SK-N-SH (cell line): ENCODE measurements at regions not wholly inside any gene's neighbourhood (a gene's known extent, or its start where the extent isn't known, plus 50 kb on each side); places are given as distances from the start of the nearest gene placed in this dataset.

Experiments used
- CTCF ChIA-PET: fragments of 300-600, 350-600 bp; formaldehyde crosslinking; extraction: SDS; loops from one replicate; lab custom pipeline; 2021; lab: Yijun Ruan, JAX
- POLR2A ChIA-PET: fragments of 350-600 bp; sonication (Branson Sonifier 250); formaldehyde crosslinking; extraction: SDS; loops from one replicate; lab custom pipeline; 2020; ENCODE audit warnings: antibody characterized with exemption, inconsistent platforms; lab: Yijun Ruan, JAX
- DNase-seq: peaks from one replicate; pipeline ENCODE4 v3.0.0; 2012
- H2AFZ ChIP-seq: fragments of 200-600 bp; sonication (generic); 2 replicates; pipeline ENCODE4 v1.8.1; 2016; ENCODE audit warnings: antibody characterized with exemption, mild to moderate bottlenecking, low read depth
- H3F3A ChIP-seq: fragments of 200-600 bp; sonication (generic); replicated peaks from 2 replicates; pipeline ENCODE3; 2016; ENCODE audit warnings: antibody characterized with exemption, mild to moderate bottlenecking; ENCODE audit not compliant: insufficient read depth
- H3K27ac ChIP-seq, 2 experiments: fragments of 200-500 bp in 1 of 2; fragments of 200-600 bp in 1 of 2; sonication (Bioruptor generic) in 1 of 2; sonication (generic), shearing (Covaris generic) in 1 of 2; 2 replicates each; pipeline versions ENCODE4 v1.5.1 to v1.6.1; 2014 to 2016; ENCODE audit warnings: low read depth in 2 of 2, inconsistent platforms in 1 of 2, low read length in 1 of 2, mild to moderate bottlenecking in 1 of 2, mixed read lengths in 1 of 2
- H3K27me3 ChIP-seq: fragments of 200-600 bp; sonication (generic), shearing (Covaris generic); 2 replicates; pipeline ENCODE4 v1.6.1; 2016; ENCODE audit warnings: mixed run types; ENCODE audit not compliant: insufficient read depth
- H3K36me3 ChIP-seq, 2 experiments: fragments of 200-500 bp in 1 of 2; fragments of 200-600 bp in 1 of 2; sonication (Bioruptor generic) in 1 of 2; sonication (generic) in 1 of 2; replicated peaks in 1 of 2; 2 replicates each; pipeline versions ENCODE3 to v1.5.1; 2014 to 2016; ENCODE audit warnings: low read length in 1 of 2, mild to moderate bottlenecking in 1 of 2; ENCODE audit not compliant: insufficient read depth in 2 of 2, control insufficient read depth in 1 of 2
- H3K4me1 ChIP-seq, 2 experiments: fragments of 200-500 bp in 1 of 2; fragments of 200-600 bp in 1 of 2; sonication (Bioruptor generic) in 1 of 2; sonication (generic), shearing (Covaris generic) in 1 of 2; 2 replicates each; pipeline versions ENCODE4 v1.5.1 to v1.6.1; 2014 to 2016; ENCODE audit warnings: low read depth in 1 of 2, low read length in 1 of 2, mixed run types in 1 of 2; ENCODE audit not compliant: insufficient read depth in 2 of 2, control insufficient read depth in 1 of 2
- H3K4me2 ChIP-seq: fragments of 200-600 bp; sonication (generic), shearing (Covaris generic); 2 replicates; pipeline ENCODE4 v1.6.1; 2017; ENCODE audit warnings: mixed run types
- H3K4me3 ChIP-seq, 2 experiments: fragments of 200-500 bp in 1 of 2; fragments of 200-600 bp in 1 of 2; sonication (Bioruptor generic) in 1 of 2; sonication (generic), shearing (Covaris generic) in 1 of 2; 2 replicates each; pipeline versions ENCODE4 v1.5.1 to v1.8.1; 2014 to 2016; ENCODE audit warnings: low read depth in 2 of 2, inconsistent platforms in 1 of 2, low read length in 1 of 2, mild to moderate bottlenecking in 1 of 2, mixed read lengths in 1 of 2, moderate library complexity in 1 of 2
- H3K79me2 ChIP-seq: fragments of 200-600 bp; sonication (generic); 2 replicates; pipeline ENCODE4 v1.8.1; 2017; ENCODE audit warnings: mild to moderate bottlenecking; ENCODE audit not compliant: insufficient read depth
- H3K9ac ChIP-seq: fragments of 200-600 bp; sonication (generic); 2 replicates; pipeline ENCODE4 v1.6.1; 2017; ENCODE audit warnings: mixed run types
- H3K9me2 ChIP-seq: fragments of 200-600 bp; sonication (generic); 2 replicates; pipeline ENCODE4 v1.6.1; 2017; ENCODE audit warnings: mixed run types
- H3K9me3 ChIP-seq: fragments of 200-600 bp; sonication (generic); 2 replicates; pipeline ENCODE4 v1.6.1; 2017; ENCODE audit warnings: mixed run types, mild to moderate bottlenecking, moderate library complexity
- H4K20me1 ChIP-seq: fragments of 200-600 bp; sonication (generic); 2 replicates; pipeline ENCODE4 v1.6.1; 2017; ENCODE audit warnings: mild to moderate bottlenecking, mixed run types; ENCODE audit not compliant: insufficient read depth
- CHD2 ChIP-seq: fragments of 150-350 bp; IDR thresholded peaks from 2 replicates; pipeline ENCODE4 v1.6.1; 2018; ENCODE audit warnings: low read length; ENCODE audit not compliant: partially characterized antibody
- ELF1 ChIP-seq: IDR thresholded peaks from 2 replicates; pipeline ENCODE4 v1.4.0; 2012
- EP300 ChIP-seq, 2 experiments: IDR thresholded peaks; 2 replicates each; pipeline versions ENCODE4 v1.4.0 to v1.6.1; 2012; ENCODE audit warnings: borderline replicate concordance in 1 of 2, low read depth in 1 of 2, low read length in 1 of 2
- EZH2phosphoT487 ChIP-seq: fragments of 200-600 bp; sonication (generic); IDR thresholded peaks from 2 replicates; pipeline ENCODE4 v1.6.1; 2017; ENCODE audit warnings: low read depth, mixed run types, mild to moderate bottlenecking, antibody characterized with exemption, moderate library complexity, borderline replicate concordance
- FOXJ3 ChIP-seq: sonication (generic); formaldehyde crosslinking; IDR thresholded peaks from 2 replicates; pipeline ENCODE4 v1.5.1; 2020; ENCODE audit warnings: mild to moderate bottlenecking, missing genetic modification reagents
- GABPA ChIP-seq: IDR thresholded peaks from 2 replicates; pipeline ENCODE4 v1.4.0; 2012; ENCODE audit warnings: low read depth, mild to moderate bottlenecking
- IRF3 ChIP-seq: fragments of 150-350 bp; IDR thresholded peaks from 2 replicates; pipeline ENCODE4 v1.6.1; 2016; ENCODE audit warnings: mild to moderate bottlenecking, low read depth, low read length
- JUND ChIP-seq: IDR thresholded peaks from 2 replicates; pipeline ENCODE4 v1.4.0; 2012
- MAX ChIP-seq: IDR thresholded peaks from 2 replicates; pipeline ENCODE4 v1.4.0; 2012; ENCODE audit warnings: low read depth
- MXI1 ChIP-seq: IDR thresholded peaks from 2 replicates; pipeline ENCODE4 v1.6.1; 2012; ENCODE audit warnings: mild to moderate bottlenecking, low read depth, low read length, improper control_type of control experiment
- NFIC ChIP-seq: IDR thresholded peaks from 2 replicates; pipeline ENCODE4 v1.4.0; 2012; ENCODE audit warnings: borderline replicate concordance
- NRF1 ChIP-seq: IDR thresholded peaks from 2 replicates; pipeline ENCODE4 v1.6.1; 2012; ENCODE audit warnings: low read depth, mild to moderate bottlenecking, low read length
- PBX3 ChIP-seq: IDR thresholded peaks from 2 replicates; pipeline ENCODE4; 2012
- POLR2AphosphoS5 ChIP-seq: IDR thresholded peaks from 2 replicates; pipeline ENCODE4 v1.6.1; 2012; ENCODE audit warnings: low read depth, low read length
- RFX5 ChIP-seq: IDR thresholded peaks from 2 replicates; pipeline ENCODE4 v1.6.1; 2012; ENCODE audit warnings: mild to moderate bottlenecking, improper control_type of control experiment, low read length
- RXRA ChIP-seq: IDR thresholded peaks from 2 replicates; pipeline ENCODE4 v1.4.0; 2012; ENCODE audit warnings: low read depth, mild to moderate bottlenecking, borderline replicate concordance
- SMC3 ChIP-seq: IDR thresholded peaks from 2 replicates; pipeline ENCODE4 v1.6.1; 2012; ENCODE audit warnings: low read depth, low read length, improper control_type of control experiment
- TEAD4 ChIP-seq: IDR thresholded peaks from 2 replicates; pipeline ENCODE4 v1.4.0; 2012; ENCODE audit warnings: mild to moderate bottlenecking, borderline replicate concordance; ENCODE audit not compliant: insufficient read depth
- USF1 ChIP-seq: IDR thresholded peaks from 2 replicates; pipeline ENCODE4 v1.4.0; 2012; ENCODE audit warnings: low read depth, borderline replicate concordance
- ZBTB33 ChIP-seq: IDR thresholded peaks from 2 replicates; pipeline ENCODE4 v1.4.0; 2012; ENCODE audit warnings: low read depth, borderline replicate concordance
- WGBS: methylation state at CpG from one replicate; pipeline ENCODE4 v1.1.6; 2017; ENCODE audit warnings: low lambda C conversion rate; 5-methylcytosine and 5-hydroxymethylcytosine counted together

GRCh38 chr20:47870475-47870874 lies 85.2 kb upstream of the SULF2 start:
- H3K9me2 ChIP-seq, result no peaks in the 10 kb centered on the region
- no peaks in the 10 kb centered on the region for H4K20me1 ChIP-seq
- WGBS, result 48% methylated on average over 2 of the region's 2 CpGs
- no peak overlapping the region for H3K4me2 ChIP-seq
- no peak overlapping the region for H2AFZ ChIP-seq
- no peak overlapping the region for H3K4me3 ChIP-seq
- DNase-seq, result no peak
- H3K36me3 ChIP-seq, result no peaks in the 10 kb centered on the region
- H3K27me3 ChIP-seq, result no peaks in the 10 kb centered on the region
- peaks cover 0 to 11% of the 10 kb centered on the region in 2 experiments; a peak in 1 of 4 replicates for H3K4me1 ChIP-seq
- ChIA-PET CTCF (interaction anchor here (1.2 kb wide), 1 partner anchor 750 kb away, joined by 4 read pairs; no protein-coding TSS in a partner anchor), POLR2A (no interaction called here)
- H3K79me2 ChIP-seq, result no peaks in the 10 kb centered on the region
- H3K9me3 ChIP-seq, result no peaks in the 10 kb centered on the region
- H3F3A ChIP-seq, result no peaks in the 10 kb centered on the region
- TF ChIP-seq CHD2, result no peak
- TF ChIP-seq NFIC, result no peak
- no peak for TF ChIP-seq ZBTB33
- no peak for TF ChIP-seq EP300 (IDR thresholded peaks at IDR 0.05; ENCODE audit: borderline replicate concordance in 1 of 2, low read depth in 1 of 2, low read length in 1 of 2)
- no peak for TF ChIP-seq EZH2phosphoT487
- no peak for TF ChIP-seq PBX3
- no peak for TF ChIP-seq NRF1
- TF ChIP-seq SMC3, result no peak
- no peak for TF ChIP-seq TEAD4
- TF ChIP-seq RFX5, result no peak
- no peak for TF ChIP-seq USF1
- no peak overlapping the region for H3K27ac ChIP-seq
- H3K9ac ChIP-seq, result no peak overlapping the region

GRCh38 chr20:47868744-47869143 lies 83.5 kb upstream of the SULF2 start:
- peaks cover 0 to 11% of the 10 kb centered on the region in 2 experiments; a peak in 1 of 4 replicates for H3K4me1 ChIP-seq
- DNase-seq, result no peak
- H3K4me3 ChIP-seq, result no peak overlapping the region
- H4K20me1 ChIP-seq, result no peaks in the 10 kb centered on the region
- no peaks in the 10 kb centered on the region for H3K9me2 ChIP-seq
- ChIA-PET POLR2A (no interaction called here), CTCF (no interaction called here)
- WGBS, result 66% methylated on average over 14 of the region's 14 CpGs
- H3K27ac ChIP-seq, result no peak overlapping the region
- H3K27me3 ChIP-seq, result peaks cover 7% of the 10 kb centered on the region; the same call in 1 of the 2 replicates
- H3K79me2 ChIP-seq, result no peaks in the 10 kb centered on the region
- H2AFZ ChIP-seq, result no peak overlapping the region
- no peaks in the 10 kb centered on the region for H3F3A ChIP-seq
- no peak overlapping the region for H3K4me2 ChIP-seq
- H3K9me3 ChIP-seq, result no peaks in the 10 kb centered on the region
- H3K9ac ChIP-seq, result no peak overlapping the region
- no peaks in the 10 kb centered on the region for H3K36me3 ChIP-seq
- no peak for TF ChIP-seq MAX
- no peak for TF ChIP-seq GABPA
- no peak for TF ChIP-seq NRF1
- no peak for TF ChIP-seq ELF1
- TF ChIP-seq TEAD4, result no peak
- TF ChIP-seq MXI1, result no peak
- no peak for TF ChIP-seq FOXJ3
- TF ChIP-seq RXRA, result no peak
- no peak for TF ChIP-seq POLR2AphosphoS5
- TF ChIP-seq JUND, result no peak
- TF ChIP-seq IRF3, result no peak
- TF ChIP-seq SMC3, result no peak
- no peak for TF ChIP-seq ZBTB33
